IMR-90 (cell line): ENCODE measurements at regions not wholly inside any gene's neighbourhood (a gene's known extent, or its start where the extent isn't known, plus 50 kb on each side); places are given as distances from the start of the nearest gene placed in this dataset.

Source experiments
- ATAC-seq: fragments of 200-7000 bp; cut with Tn5 transposase; 2 replicates; pipeline ENCODE4 v1.9.1; 2020; ENCODE audit warnings: low read depth, mild to moderate bottlenecking, moderate library complexity
- BruUV-seq: library from RNA; stranded (reverse); fragments of 400-500 nt; replicated peaks from 2 replicates; lab custom pipeline; 2021; lab: Mats Ljungman, UMichigan
- CTCF ChIA-PET: fragments of 300-600 bp; formaldehyde crosslinking; extraction: SDS; loops from one replicate; lab custom pipeline; 2021; ENCODE audit warnings: antibody characterized with exemption; lab: Yijun Ruan, JAX
- POLR2A ChIA-PET: fragments of 300-600 bp; sonication (Branson Sonifier 250); formaldehyde crosslinking; loops from one replicate; lab custom pipeline; 2022; ENCODE audit warnings: antibody characterized with exemption; ENCODE audit not compliant: unreplicated experiment; lab: Charles Lee
- DNase-seq: peaks from one replicate; pipeline ENCODE4 v3.0.0; 2013
- H2AFZ ChIP-seq: replicated peaks from 2 replicates; pipeline ENCODE3; 2013; ENCODE audit warnings: low read length, mild to moderate bottlenecking; ENCODE audit not compliant: poor library complexity
- H2AK5ac ChIP-seq: 2 replicates; pipeline ENCODE4 v1.6.1; 2013; ENCODE audit warnings: low read depth, low read length, inconsistent platforms
- H2AK9ac ChIP-seq: replicated peaks from 2 replicates; pipeline ENCODE3; 2013; ENCODE audit warnings: mild to moderate bottlenecking, low read depth, low read length, moderate library complexity; ENCODE audit not compliant: poor library complexity
- H2BK120ac ChIP-seq: 2 replicates; pipeline ENCODE4 v1.6.1; 2013; ENCODE audit warnings: low read depth, low read length, inconsistent platforms
- H2BK15ac ChIP-seq: 3 replicates; pipeline ENCODE4 v1.6.1; 2013; ENCODE audit warnings: low read depth, low read length, inconsistent platforms
- H2BK20ac ChIP-seq: 2 replicates; pipeline ENCODE4 v1.6.1; 2013; ENCODE audit warnings: low read depth, mild to moderate bottlenecking, inconsistent platforms, low read length, moderate library complexity
- H2BK5ac ChIP-seq: 2 replicates; pipeline ENCODE4 v1.6.1; 2013; ENCODE audit warnings: mild to moderate bottlenecking, low read depth, low read length, inconsistent platforms; ENCODE audit not compliant: poor library complexity, severe bottlenecking
- H3K14ac ChIP-seq: replicated peaks from 2 replicates; pipeline ENCODE4 v1.6.1; 2013; ENCODE audit warnings: low read depth, low read length, inconsistent platforms
- H3K18ac ChIP-seq: 2 replicates; pipeline ENCODE4 v1.6.1; 2013; ENCODE audit warnings: low read depth, low read length, control low read depth
- H3K23ac ChIP-seq: 2 replicates; pipeline ENCODE4 v1.6.1; 2013; ENCODE audit warnings: low read depth, low read length, inconsistent platforms
- H3K27ac ChIP-seq: 2 replicates; pipeline ENCODE4 v1.5.1; 2013; ENCODE audit warnings: mild to moderate bottlenecking, control low read depth, low read length; ENCODE audit not compliant: insufficient read depth
- H3K27me3 ChIP-seq: 2 replicates; pipeline ENCODE4 v1.6.1; 2013; ENCODE audit warnings: low read length; ENCODE audit not compliant: control insufficient read depth, insufficient read depth
- H3K36me3 ChIP-seq: 2 replicates; pipeline ENCODE4 v1.6.1; 2013; ENCODE audit warnings: low read length, mixed read lengths; ENCODE audit not compliant: control insufficient read depth, insufficient read depth
- H3K4ac ChIP-seq: 2 replicates; pipeline ENCODE4 v1.6.1; 2013; ENCODE audit warnings: low read depth, low read length, inconsistent platforms
- H3K4me1 ChIP-seq: 2 replicates; pipeline ENCODE4 v1.6.1; 2013; ENCODE audit warnings: low read length, mixed read lengths; ENCODE audit not compliant: control insufficient read depth, insufficient read depth
- H3K4me2 ChIP-seq: 2 replicates; pipeline ENCODE4 v1.6.1; 2013; ENCODE audit warnings: low read depth, mild to moderate bottlenecking, control low read depth, low read length, moderate library complexity
- H3K4me3 ChIP-seq: 2 replicates; pipeline ENCODE4 v1.5.1; 2013; ENCODE audit warnings: low read depth, mild to moderate bottlenecking, control low read depth, low read length, moderate library complexity; ENCODE audit not compliant: insufficient read depth
- H3K56ac ChIP-seq: 2 replicates; pipeline ENCODE4 v1.6.1; 2013; ENCODE audit warnings: low read length, inconsistent platforms; ENCODE audit not compliant: insufficient read depth; ENCODE audit errors: extremely low read depth
- H3K79me1 ChIP-seq, 2 experiments: 2 replicates each; pipeline ENCODE4 v1.6.1; 2013; ENCODE audit warnings: low read length in 2 of 2, inconsistent platforms in 1 of 2, low read depth in 1 of 2
- H3K9ac ChIP-seq: 2 replicates; pipeline ENCODE4 v1.6.1; 2013; ENCODE audit warnings: low read depth, low read length, control low read depth
- H3K9me1 ChIP-seq: 2 replicates; pipeline ENCODE4 v1.6.1; 2013; ENCODE audit warnings: low read length, inconsistent platforms; ENCODE audit not compliant: insufficient read depth
- H3K9me3 ChIP-seq: 2 replicates; pipeline ENCODE4 v1.6.1; 2013; ENCODE audit warnings: low read length; ENCODE audit not compliant: control insufficient read depth, insufficient read depth
- H4K20me1 ChIP-seq: 2 replicates; pipeline ENCODE4 v1.6.1; 2013; ENCODE audit warnings: low read length, inconsistent platforms; ENCODE audit not compliant: insufficient read depth
- H4K5ac ChIP-seq: 2 replicates; pipeline ENCODE4 v1.6.1; 2013; ENCODE audit warnings: mild to moderate bottlenecking, low read depth, low read length, control low read depth
- H4K8ac ChIP-seq, 2 experiments: 2 replicates each; pipeline ENCODE4 v1.6.1; 2013; ENCODE audit warnings: low read depth in 2 of 2, low read length in 2 of 2, control low read depth in 1 of 2, inconsistent platforms in 1 of 2
- H4K91ac ChIP-seq: 2 replicates; pipeline ENCODE4 v1.6.1; 2013; ENCODE audit warnings: low read depth, low read length, inconsistent platforms; ENCODE audit not compliant: insufficient read depth
- FOS ChIP-seq: fragments of 150-350 bp; IDR thresholded peaks from 2 replicates; pipeline ENCODE4 v1.6.1; 2016; ENCODE audit warnings: low read depth, low read length
- MAFK ChIP-seq: IDR thresholded peaks from 2 replicates; pipeline ENCODE4 v1.6.1; 2012; ENCODE audit warnings: low read depth, low read length, improper control_type of control experiment
- MXI1 ChIP-seq: IDR thresholded peaks from 2 replicates; pipeline ENCODE4 v1.6.1; 2012; ENCODE audit warnings: low read depth, mild to moderate bottlenecking, low read length, moderate library complexity, borderline replicate concordance
- NFE2L2 ChIP-seq: fragments of 150-350 bp; IDR thresholded peaks from 2 replicates; pipeline ENCODE4 v1.6.1; 2016; ENCODE audit warnings: low read depth, mild to moderate bottlenecking, low read length
- RAD21 ChIP-seq: IDR thresholded peaks from 2 replicates; pipeline ENCODE4 v1.6.1; 2012; ENCODE audit warnings: low read length, improper control_type of control experiment
- RFX5 ChIP-seq: IDR thresholded peaks from 2 replicates; pipeline ENCODE4 v1.8.0; 2012; ENCODE audit warnings: low read depth, mild to moderate bottlenecking, low read length, moderate library complexity
- USF2 ChIP-seq: fragments of 150-350 bp; IDR thresholded peaks from 2 replicates; pipeline ENCODE4 v1.6.1; 2017; ENCODE audit warnings: mild to moderate bottlenecking, antibody characterized with exemption, low read length, low read depth
- WGBS, 2 experiments: methylation state at CpG; one replicate each; pipeline versions ENCODE4 v1.1.5 to v1.1.7; 2013; ENCODE audit warnings: missing lambda C conversion rate in 2 of 2; ENCODE audit not compliant: insufficient read length in 1 of 2; ENCODE audit errors: extremely low coverage in 2 of 2; 5-methylcytosine and 5-hydroxymethylcytosine counted together
- dilution Hi-C: fragments of 300-500 bp; cut with HindIII; formaldehyde crosslinking; loops from one replicate; pipeline ENCODE4 v1.14.3; 2018; ENCODE audit warnings: low sequenced_read_pairs; ENCODE audit not compliant: unreplicated experiment
- in situ Hi-C: fragments of 300-500 bp; cut with MboI; formaldehyde crosslinking; loops from 3 replicates; pipeline ENCODE4 v1.14.3; 2019; ENCODE audit warnings: low sequenced_read_pairs, inconsistent platforms, mixed read lengths
- intact Hi-C: fragments of 100-400 bp; cut with micrococcal nuclease; formaldehyde crosslinking; loops from 2 replicates; pipeline ENCODE4 v1.10.0; 2022

- POLR2A ChIA-PET, result no interaction called here
- no peak overlapping the region for H2BK5ac ChIP-seq
- no peak overlapping the region for H4K8ac ChIP-seq
- H3K79me1 ChIP-seq, result no peaks in the 10 kb centered on the region
- no peak overlapping the region for H3K4me3 ChIP-seq
- no peaks in the 10 kb centered on the region for H3K4me1 ChIP-seq
- CTCF ChIA-PET, result no interaction called here
- DNase-seq (no peak), ATAC-seq (no peak)
- no peaks in the 10 kb centered on the region for H3K36me3 ChIP-seq
- H3K9me1 ChIP-seq, result no peaks in the 10 kb centered on the region
- no peak overlapping the region for H3K4me2 ChIP-seq
- H2BK15ac ChIP-seq, result no peak overlapping the region
- no CpG with 5 or more reads among the region's 3 CpGs for WGBS, 2 experiments
- intact Hi-C loops (no loop called here), dilution Hi-C loops (no loop called here), in situ Hi-C loops (no loop called here)
- no peak overlapping the region for H3K4ac ChIP-seq
- TF ChIP-seq RFX5 (no peak), RAD21 (no peak), NFE2L2 (no peak), USF2 (no peak), MAFK (no peak), MXI1 (no peak), FOS (no peak)
- H3K9ac ChIP-seq, result no peak overlapping the region
- no peak overlapping the region for H3K14ac ChIP-seq
- H3K56ac ChIP-seq, result no peak overlapping the region
- H3K9me3 ChIP-seq, result 0 out of 2 replicates have a peak, but pooled peaks cover 3% of the 10 kb centered on the region
- H2AFZ ChIP-seq, result no peak overlapping the region
- H3K27ac ChIP-seq, result no peak overlapping the region
- no peak overlapping the region for H4K91ac ChIP-seq
- no peak overlapping the region for H2BK120ac ChIP-seq
- H4K5ac ChIP-seq, result no peak overlapping the region
- no TSS peak for BruUV-seq
- no peak overlapping the region for H2AK9ac ChIP-seq
- no peak overlapping the region for H3K23ac ChIP-seq
- H3K18ac ChIP-seq, result no peak overlapping the region
- H2AK5ac ChIP-seq, result no peak overlapping the region
- no peaks in the 10 kb centered on the region for H3K27me3 ChIP-seq
- H2BK20ac ChIP-seq, result no peak overlapping the region
- no peaks in the 10 kb centered on the region for H4K20me1 ChIP-seq
Measured at GRCh38 chr2:147603876-147604275, 241.0 kb upstream of the ACVR2A start.
